GM12865 (cell line): ENCODE measurements at regions not wholly inside any gene's neighbourhood (a gene's known extent, or its start where the extent isn't known, plus 50 kb on each side); places are given as distances from the start of the nearest gene placed in this dataset.

Source experiments
- DNase-seq: peaks from one replicate; pipeline ENCODE4 v3.0.0; 2010; ENCODE audit warnings: low read depth
- H3K4me3 ChIP-seq: 2 replicates; pipeline ENCODE4 v1.5.1; 2011; ENCODE audit warnings: mild to moderate bottlenecking, low read depth, low read length, control low read depth
- CTCF ChIP-seq: IDR thresholded peaks from 2 replicates; pipeline ENCODE4 v1.5.1; 2011; ENCODE audit warnings: low read length, control low read depth, low read depth, inconsistent platforms; ENCODE audit not compliant: insufficient read depth; ENCODE audit errors: missing control alignments

- TF ChIP-seq CTCF: peak; percentile 5
- DNase-seq: peak; percentile 71
- H3K4me3 ChIP-seq: no peak overlapping the region
These were observed 55.8 kb upstream of the SHC3 start for GRCh38 chr9:89234205-89235067.

- DNase-seq: no peak
- TF ChIP-seq CTCF: no peak
- no peak overlapping the region for H3K4me3 ChIP-seq
These were observed 58.4 kb upstream of the SHC3 start for GRCh38 chr9:89236955-89237573.

GRCh38 chr9:89238424-89238823 is 59.8 kb upstream of the SHC3 start:
- no peak for DNase-seq
- TF ChIP-seq CTCF: no peak

GRCh38 chr9:89243296-89244061 is 64.9 kb upstream of the SHC3 start:
- no peak for TF ChIP-seq CTCF
- H3K4me3 ChIP-seq: no peak overlapping the region
- no peak for DNase-seq

More at GRCh38 chr9:89238424-89238823, 59.8 kb upstream of the SHC3 start:
- H3K4me3 ChIP-seq: no peak overlapping the region

- no peak for DNase-seq
- TF ChIP-seq CTCF: no peak
- H3K4me3 ChIP-seq: no peak overlapping the region
These were observed 64.2 kb upstream of the CKS2 start for GRCh38 chr9:89246840-89247239.

GRCh38 chr9:89247431-89248353 is 63.3 kb upstream of the CKS2 start:
- H3K4me3 ChIP-seq: no peak overlapping the region
- DNase-seq: no peak
- TF ChIP-seq CTCF: no peak
